Breast epithelium (tissue), 3 donors: ENCODE measurements at regions not wholly inside any gene's neighbourhood (a gene's known extent, or its start where the extent isn't known, plus 50 kb on each side); places are given as distances from the start of the nearest gene placed in this dataset.

Experiments used
- POLR2A ChIP-seq: fragments of 450-650 bp; IDR thresholded peaks from one replicate; pipeline ENCODE4 v1.6.1; 2016; ENCODE audit warnings: antibody characterized with exemption, mild to moderate bottlenecking, moderate library complexity
- TF ChIP-seq, protein P1 (sequence below), 3 donors: fragments of 450-650 bp; IDR thresholded peaks; one replicate each; pipeline ENCODE4 v1.5.1; 2016 to 2017; ENCODE audit warnings: antibody characterized with exemption in 3 of 3, mild to moderate bottlenecking in 3 of 3, moderate library complexity in 3 of 3

DNA sequence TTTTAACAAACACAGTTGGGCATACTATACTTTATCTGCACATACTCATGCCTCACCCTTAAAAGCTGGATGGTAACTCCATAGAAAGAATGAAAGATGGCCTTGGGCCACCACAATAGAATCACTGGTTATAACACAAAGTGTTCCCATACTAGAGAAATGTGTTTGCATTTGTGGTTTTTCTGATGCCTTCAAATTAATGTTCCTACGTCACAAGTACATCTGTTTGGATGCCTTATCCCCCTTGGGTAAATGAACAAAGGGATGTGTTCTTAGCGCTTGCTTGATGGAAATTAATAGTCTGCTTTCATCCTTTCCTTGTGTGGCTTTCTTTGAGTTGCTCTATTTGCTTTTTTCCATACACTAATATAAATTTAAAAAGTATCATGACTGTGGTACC is 291.1 kb upstream of the PDE4D start:
- no peak for TF ChIP-seq POLR2A
- TF ChIP-seq, protein P1, sequence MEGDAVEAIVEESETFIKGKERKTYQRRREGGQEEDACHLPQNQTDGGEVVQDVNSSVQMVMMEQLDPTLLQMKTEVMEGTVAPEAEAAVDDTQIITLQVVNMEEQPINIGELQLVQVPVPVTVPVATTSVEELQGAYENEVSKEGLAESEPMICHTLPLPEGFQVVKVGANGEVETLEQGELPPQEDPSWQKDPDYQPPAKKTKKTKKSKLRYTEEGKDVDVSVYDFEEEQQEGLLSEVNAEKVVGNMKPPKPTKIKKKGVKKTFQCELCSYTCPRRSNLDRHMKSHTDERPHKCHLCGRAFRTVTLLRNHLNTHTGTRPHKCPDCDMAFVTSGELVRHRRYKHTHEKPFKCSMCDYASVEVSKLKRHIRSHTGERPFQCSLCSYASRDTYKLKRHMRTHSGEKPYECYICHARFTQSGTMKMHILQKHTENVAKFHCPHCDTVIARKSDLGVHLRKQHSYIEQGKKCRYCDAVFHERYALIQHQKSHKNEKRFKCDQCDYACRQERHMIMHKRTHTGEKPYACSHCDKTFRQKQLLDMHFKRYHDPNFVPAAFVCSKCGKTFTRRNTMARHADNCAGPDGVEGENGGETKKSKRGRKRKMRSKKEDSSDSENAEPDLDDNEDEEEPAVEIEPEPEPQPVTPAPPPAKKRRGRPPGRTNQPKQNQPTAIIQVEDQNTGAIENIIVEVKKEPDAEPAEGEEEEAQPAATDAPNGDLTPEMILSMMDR (IDR thresholded peaks at IDR 0.05) = no peak
